GM18909 (cell line): ENCODE measurements at regions not wholly inside any gene's neighbourhood (a gene's known extent, or its start where the extent isn't known, plus 50 kb on each side); places are given as distances from the start of the nearest gene placed in this dataset.
"Not testable (repeated sequence)": the region's sequence is repeated elsewhere in the genome, so short reads cannot be mapped to it uniquely, and the experiment has no call there.

Experiments used
- ATAC-seq: cut with Tn5 transposase; IDR thresholded peaks from one replicate; pipeline ENCODE4 v1.9.1; 2021; ENCODE audit warnings: mild to moderate bottlenecking; ENCODE audit not compliant: unreplicated experiment, poor library complexity

- no peak for ATAC-seq
These were observed 188.0 kb upstream of the SLC24A3 start for GRCh38 chr20:19024296-19025035.

GRCh38 chr20:19025430-19026120, 186.9 kb upstream of the SLC24A3 start:
- ATAC-seq = peak; percentile 9

- peak; percentile 84 for ATAC-seq
These were observed 186.1 kb upstream of the SLC24A3 start for GRCh38 chr20:19026121-19026878.

GRCh38 chr20:19026901-19027644, 185.4 kb upstream of the SLC24A3 start:
- ATAC-seq = no peak

GRCh38 chr20:19027971-19028370, 184.5 kb upstream of the SLC24A3 start:
- ATAC-seq = no peak

GRCh38 chr20:19041787-19042186, 170.7 kb upstream of the SLC24A3 start:
- ATAC-seq = no peak

- ATAC-seq = no peak
These were observed 167.1 kb upstream of the SLC24A3 start for GRCh38 chr20:19045371-19045770.

GRCh38 chr20:19047040-19047950, 165.1 kb upstream of the SLC24A3 start:
- ATAC-seq = no peak

GRCh38 chr20:19047951-19048296, 164.5 kb upstream of the SLC24A3 start:
- ATAC-seq = no peak

- no peak for ATAC-seq
These were observed 163.4 kb upstream of the SLC24A3 start for GRCh38 chr20:19048995-19049501.

- ATAC-seq = no peak
These were observed 162.9 kb upstream of the SLC24A3 start for GRCh38 chr20:19049514-19049913.

GRCh38 chr20:19056909-19057308, 155.5 kb upstream of the SLC24A3 start:
- no peak for ATAC-seq

- not testable (repeated sequence) for ATAC-seq
These were observed 147.7 kb upstream of the SLC24A3 start for GRCh38 chr20:19064788-19065187.

- ATAC-seq = no peak
These were observed 144.5 kb upstream of the SLC24A3 start for GRCh38 chr20:19067986-19068385.

GRCh38 chr20:19070026-19070425, 142.4 kb upstream of the SLC24A3 start:
- ATAC-seq = no peak

- ATAC-seq = peak; percentile 35
These were observed 141.6 kb upstream of the SLC24A3 start for GRCh38 chr20:19070681-19071445.

- ATAC-seq = peak; percentile 37
These were observed 141.1 kb upstream of the SLC24A3 start for GRCh38 chr20:19071446-19071725.

GRCh38 chr20:19071902-19072498, 140.4 kb upstream of the SLC24A3 start:
- ATAC-seq = no peak
